GM21737 (cell line): ENCODE measurements at regions not wholly inside any gene's neighbourhood (a gene's known extent, or its start where the extent isn't known, plus 50 kb on each side); places are given as distances from the start of the nearest gene placed in this dataset.

ENCODE experiments used
- ATAC-seq: cut with Tn5 transposase; IDR thresholded peaks from one replicate; pipeline ENCODE4 v1.9.1; 2021; ENCODE audit warnings: mild to moderate bottlenecking, moderate library complexity; ENCODE audit not compliant: unreplicated experiment

GRCh38 chr2:62370321-62371250, 135.4 kb downstream of the TMEM17 start:
- ATAC-seq: no peak

DNA sequence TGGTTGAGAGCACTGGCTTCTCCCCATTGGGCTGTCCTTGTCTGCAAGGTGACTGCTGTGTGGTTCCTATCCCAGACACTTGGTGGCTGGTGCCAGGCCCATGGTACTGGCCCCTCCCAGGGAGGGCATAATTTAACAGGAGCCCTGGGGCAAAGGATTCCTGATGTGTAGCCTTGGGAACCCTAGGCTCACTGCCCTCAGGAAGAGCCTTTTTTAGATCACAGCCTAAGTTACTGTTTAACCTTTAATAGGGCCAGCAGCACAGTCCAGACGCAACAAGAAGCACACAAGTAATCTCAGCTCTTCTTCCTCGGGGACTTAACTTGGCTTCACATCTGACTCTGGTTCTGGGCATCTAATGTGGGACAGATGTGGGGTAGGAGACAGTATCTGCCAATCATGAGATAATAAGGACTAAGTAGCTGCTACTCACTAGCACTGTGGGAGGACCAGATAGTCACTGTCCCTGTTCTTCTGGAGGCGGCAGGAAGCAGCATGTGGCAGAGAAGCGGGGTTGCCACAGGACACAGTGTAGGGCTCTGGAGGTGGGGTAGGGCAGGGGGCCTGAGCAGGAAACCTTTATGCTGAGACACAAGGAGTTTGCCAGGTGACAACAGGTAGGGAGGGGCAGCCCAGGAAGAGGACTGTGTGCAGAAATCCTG, 136.3 kb downstream of the TMEM17 start:
- ATAC-seq: no peak

- ATAC-seq: no peak
Measured at GRCh38 chr2:62364791-62365528, 141.0 kb downstream of the TMEM17 start.

DNA sequence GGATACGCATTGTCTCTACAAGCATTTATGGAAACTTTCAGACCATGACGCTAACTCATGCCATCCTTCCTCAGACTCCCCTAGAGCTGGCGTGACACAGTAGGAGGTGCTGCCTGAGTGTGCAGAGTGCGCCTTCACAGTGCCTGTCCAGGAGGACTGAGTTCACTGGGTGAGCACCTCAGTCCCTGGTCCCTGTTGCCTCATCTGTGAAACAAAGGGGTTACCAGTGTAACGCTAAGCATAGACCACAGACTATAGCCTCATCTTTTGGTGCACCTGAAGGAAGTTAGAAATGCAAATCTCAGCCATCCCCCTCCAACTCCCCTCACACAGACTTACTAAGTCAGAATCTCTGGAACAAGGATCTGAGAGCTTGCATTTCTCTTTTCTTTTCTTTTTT, 142.8 kb downstream of the TMEM17 start:
- peak; percentile 88 for ATAC-seq

DNA sequence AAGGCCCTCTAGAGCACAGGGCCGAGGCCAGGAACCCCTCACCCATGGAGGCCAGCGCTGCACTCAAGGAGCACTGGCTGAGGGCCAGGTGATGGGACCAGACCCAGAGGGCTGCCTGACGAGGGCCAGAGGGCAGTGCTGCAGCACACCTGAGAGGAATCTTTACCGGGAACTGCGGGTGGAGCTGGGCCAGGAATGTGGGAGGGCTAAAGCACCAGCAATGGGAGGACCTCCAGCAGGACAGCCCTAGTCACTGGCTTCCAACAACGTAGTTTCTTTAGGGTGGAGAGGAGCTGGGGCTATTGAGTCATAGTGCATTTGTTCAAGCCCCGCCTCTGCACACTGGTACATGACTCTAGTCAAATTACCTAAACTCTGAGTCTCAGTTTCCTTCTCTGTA, 143.4 kb downstream of the TMEM17 start:
- ATAC-seq: peak; percentile 29

- ATAC-seq: no peak
Measured at GRCh38 chr2:62361964-62362363, 144.0 kb downstream of the TMEM17 start.

DNA sequence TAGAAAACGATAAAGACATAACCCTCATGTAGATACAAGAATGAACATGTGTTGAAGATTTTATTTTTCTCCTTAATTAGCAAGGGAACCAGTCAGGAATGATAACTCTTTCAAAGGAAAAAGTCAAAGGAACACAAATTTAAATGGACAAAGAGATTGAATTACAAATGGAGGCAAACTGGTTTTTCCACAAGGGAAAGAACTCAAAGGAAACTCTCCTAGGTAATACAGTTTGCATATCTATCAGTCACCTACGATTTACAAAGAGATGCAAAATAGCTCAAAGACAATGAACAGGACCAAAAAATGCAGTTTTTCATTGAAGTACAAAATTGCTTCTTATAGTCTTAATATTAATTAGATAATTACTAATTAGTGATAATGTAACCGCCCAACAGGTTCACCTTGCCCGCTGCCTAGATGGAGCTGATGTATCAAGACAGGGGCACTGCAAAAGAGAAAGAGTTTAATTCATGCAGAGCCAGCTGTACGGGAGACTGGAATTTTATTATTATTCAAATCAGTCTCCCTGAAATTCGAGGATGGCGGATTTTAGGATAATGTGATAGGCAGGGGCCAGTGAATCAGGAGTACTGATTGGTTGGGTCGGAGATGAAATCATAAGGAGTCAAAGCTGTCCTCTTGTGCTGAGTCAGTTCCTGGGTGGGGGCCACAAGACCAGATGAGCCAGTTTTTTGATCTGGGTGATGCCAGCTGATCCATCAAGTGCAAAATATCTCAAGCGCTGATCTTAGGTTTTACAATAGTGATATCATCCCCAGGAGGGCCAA, 151.0 kb downstream of the TMEM17 start:
- no peak for ATAC-seq

- no peak for ATAC-seq
Measured at GRCh38 chr2:62352031-62352430, 154.0 kb downstream of the TMEM17 start.

GRCh38 chr2:62349788-62350187, 153.9 kb downstream of the B3GNT2 start:
- no peak for ATAC-seq

- ATAC-seq: no peak
Measured at GRCh38 chr2:62348700-62349099, 152.8 kb downstream of the B3GNT2 start.

- no peak for ATAC-seq
Measured at GRCh38 chr2:62347563-62348270, 151.8 kb downstream of the B3GNT2 start.

DNA sequence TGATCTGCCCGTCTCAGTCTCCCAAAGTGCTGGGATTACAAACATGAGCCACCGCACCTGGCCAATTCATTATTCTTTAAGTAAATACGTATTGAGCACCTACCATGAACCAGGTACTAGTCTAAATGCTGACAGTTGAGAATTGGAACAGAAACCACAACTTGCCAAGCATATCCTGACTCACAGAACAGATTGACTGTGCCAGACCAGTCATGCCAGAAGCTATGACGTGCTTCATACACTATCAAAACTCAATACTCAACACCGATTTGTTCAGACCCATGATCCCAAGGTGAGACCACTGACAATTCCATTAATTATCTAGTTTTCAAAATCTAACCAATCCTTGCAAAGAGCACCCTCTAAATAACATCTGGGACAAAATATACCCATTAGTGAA, 148.6 kb downstream of the B3GNT2 start:
- no peak for ATAC-seq

DNA sequence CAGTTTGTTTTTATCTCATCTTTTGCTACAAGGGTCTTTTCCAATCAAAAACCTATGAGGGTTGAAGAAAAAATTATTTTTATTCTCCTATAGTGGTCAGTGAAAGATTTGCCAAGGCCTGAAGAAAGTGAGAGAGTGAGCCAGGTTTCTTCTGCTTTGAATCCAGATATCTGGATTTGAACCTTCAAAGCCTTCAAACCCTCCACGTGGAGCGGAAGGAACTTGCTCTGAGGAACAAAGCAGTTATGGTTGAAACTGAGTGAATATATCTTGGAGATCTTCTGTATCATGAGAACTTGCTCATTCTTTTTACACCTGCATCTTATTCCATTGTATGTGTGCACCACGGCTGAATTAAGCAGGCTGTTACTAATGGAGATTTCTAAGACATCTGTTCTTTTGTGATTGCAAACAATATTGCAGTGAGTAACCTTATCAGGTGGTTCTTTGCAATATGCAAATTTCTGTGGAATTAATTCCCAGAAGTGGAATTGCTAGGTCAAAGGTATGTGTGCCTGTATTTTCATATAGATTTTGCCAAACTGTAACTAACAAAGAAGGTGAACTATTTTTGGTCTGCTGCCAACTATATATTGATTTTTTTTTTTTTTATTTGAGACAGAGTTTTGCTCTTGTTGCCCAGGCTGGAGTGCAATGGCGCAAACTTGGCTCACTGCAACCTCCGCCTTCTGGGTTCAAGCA, 147.9 kb downstream of the B3GNT2 start:
- ATAC-seq: no peak

- ATAC-seq: no peak
Measured at GRCh38 chr2:62343206-62343605, 147.3 kb downstream of the B3GNT2 start.

GRCh38 chr2:62340994-62341484, 145.1 kb downstream of the B3GNT2 start:
- ATAC-seq: peak; percentile 54

GRCh38 chr2:62339837-62340236, 143.9 kb downstream of the B3GNT2 start:
- ATAC-seq: no peak

DNA sequence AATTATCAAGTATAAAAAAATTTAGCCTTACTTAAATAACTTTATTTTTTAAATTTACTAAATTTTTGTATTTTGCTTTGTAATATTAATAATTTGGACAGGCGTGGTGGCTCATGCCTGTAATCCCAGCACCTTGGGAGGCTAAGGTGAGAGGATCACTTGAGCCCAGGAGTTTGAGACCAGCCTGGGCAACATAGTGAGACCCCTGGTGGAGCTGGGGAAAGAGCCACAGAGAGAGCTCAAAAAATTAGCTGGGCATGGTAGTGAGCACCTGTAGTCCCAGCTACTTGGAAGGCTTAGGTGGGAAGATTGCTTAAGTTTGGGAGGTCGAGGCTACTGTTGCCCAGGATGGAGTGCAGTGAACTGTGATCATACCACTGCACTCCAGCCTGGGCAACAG, 143.5 kb downstream of the B3GNT2 start:
- ATAC-seq: no peak

- no peak for ATAC-seq
Measured at GRCh38 chr2:62338111-62338510, 142.2 kb downstream of the B3GNT2 start.

DNA sequence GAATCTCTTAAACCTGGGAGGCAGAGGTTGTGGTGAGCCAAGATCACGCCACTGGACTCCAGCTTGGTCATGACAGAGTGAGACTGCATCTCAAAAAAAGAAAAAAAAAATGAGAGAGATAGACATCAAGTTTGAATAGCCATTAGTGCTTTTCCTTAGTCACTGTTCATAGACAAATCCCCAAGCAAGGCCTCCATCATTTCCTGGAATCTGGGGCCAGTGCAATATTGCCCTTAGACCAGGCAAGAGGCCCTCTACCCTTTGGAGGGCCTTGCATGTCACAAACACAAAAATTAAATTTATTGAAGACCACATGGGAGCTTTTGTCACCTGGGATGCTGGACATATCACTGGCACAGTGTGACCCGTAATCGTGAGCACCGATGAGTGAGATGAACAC, 141.5 kb downstream of the B3GNT2 start:
- ATAC-seq: no peak
